ENCODE measurements at regions not wholly inside any gene's neighbourhood (a gene's known extent, or its start where the extent isn't known, plus 50 kb on each side); places are given as distances from the start of the nearest gene placed in this dataset.

- no peak overlapping the region for H3K27ac Mint-ChIP-seq (ENCODE audit: unreplicated experiment)
- H3K27me3 Mint-ChIP-seq (ENCODE audit: low read depth) = no peaks in the 10 kb centered on the region
- H3K9me3 Mint-ChIP-seq = peaks cover 2% of the 10 kb centered on the region
- DNase-seq (ENCODE audit: low read depth, low spot score) = no peak
- no peaks in the 10 kb centered on the region for H3K36me3 Mint-ChIP-seq (ENCODE audit: low read depth)
- H3K4me3 Mint-ChIP-seq = no peak overlapping the region
- no peaks in the 10 kb centered on the region for H3K4me1 Mint-ChIP-seq
- TF ChIP-seq CTCF (conservative IDR thresholded peaks at IDR 0.05) = no peak
These were observed 95.8 kb upstream of the NR4A3 start for GRCh38 chr9:99725852-99726251.

- no peaks in the 10 kb centered on the region for H3K4me1 Mint-ChIP-seq
- no peaks in the 10 kb centered on the region for H3K27me3 Mint-ChIP-seq (ENCODE audit: low read depth)
- DNase-seq (ENCODE audit: low read depth, low spot score) = no peak
These were observed 94.9 kb upstream of the NR4A3 start for GRCh38 chr9:99726758-99727157.

GRCh38 chr9:99730062-99730461 is 91.6 kb upstream of the NR4A3 start:
- Mint-ChIP-seq H3K27me3 (ENCODE audit: low read depth) (no peaks in the 10 kb centered on the region), H3K9me3 (peaks cover 2% of the 10 kb centered on the region), H3K36me3 (ENCODE audit: low read depth) (no peaks in the 10 kb centered on the region), H3K4me1 (no peaks in the 10 kb centered on the region), H3K27ac (ENCODE audit: unreplicated experiment) (no peak overlapping the region), H3K4me3 (no peak overlapping the region)
- no peak for DNase-seq (ENCODE audit: low read depth, low spot score)
- TF ChIP-seq CTCF (conservative IDR thresholded peaks at IDR 0.05) = no peak

More at GRCh38 chr9:99726758-99727157, 94.9 kb upstream of the NR4A3 start:
- H3K4me3 Mint-ChIP-seq = no peak overlapping the region
- H3K9me3 Mint-ChIP-seq = peaks cover 2% of the 10 kb centered on the region
- TF ChIP-seq CTCF (conservative IDR thresholded peaks at IDR 0.05) = no peak
- H3K27ac Mint-ChIP-seq (ENCODE audit: unreplicated experiment) = no peak overlapping the region
- H3K36me3 Mint-ChIP-seq (ENCODE audit: low read depth) = no peaks in the 10 kb centered on the region

- no peaks in the 10 kb centered on the region for H3K4me1 Mint-ChIP-seq
- no peak overlapping the region for H3K4me3 Mint-ChIP-seq
- no peak for DNase-seq (ENCODE audit: low read depth, low spot score)
These were observed 89.7 kb upstream of the NR4A3 start for GRCh38 chr9:99731950-99732349.

GRCh38 chr9:99732715-99733114 is 89.0 kb upstream of the NR4A3 start:
- DNase-seq (ENCODE audit: low read depth, low spot score) = no peak
- H3K27ac Mint-ChIP-seq (ENCODE audit: unreplicated experiment) = no peak overlapping the region
- H3K27me3 Mint-ChIP-seq (ENCODE audit: low read depth) = no peaks in the 10 kb centered on the region
- H3K4me3 Mint-ChIP-seq = no peak overlapping the region
- H3K4me1 Mint-ChIP-seq = no peaks in the 10 kb centered on the region
- no peak for TF ChIP-seq CTCF (conservative IDR thresholded peaks at IDR 0.05)
- H3K36me3 Mint-ChIP-seq (ENCODE audit: low read depth) = no peaks in the 10 kb centered on the region
- H3K9me3 Mint-ChIP-seq = peaks cover 2% of the 10 kb centered on the region

More at GRCh38 chr9:99731950-99732349, 89.7 kb upstream of the NR4A3 start:
- Mint-ChIP-seq H3K27me3 (ENCODE audit: low read depth) (no peaks in the 10 kb centered on the region), H3K36me3 (ENCODE audit: low read depth) (no peaks in the 10 kb centered on the region), H3K9me3 (peaks cover 2% of the 10 kb centered on the region), H3K27ac (ENCODE audit: unreplicated experiment) (no peak overlapping the region)
- TF ChIP-seq CTCF (conservative IDR thresholded peaks at IDR 0.05) = no peak

GRCh38 chr9:99735041-99735440 is 86.6 kb upstream of the NR4A3 start:
- no peak for DNase-seq (ENCODE audit: low read depth, low spot score)
- no peak for TF ChIP-seq CTCF (conservative IDR thresholded peaks at IDR 0.05)
- no peaks in the 10 kb centered on the region for H3K27me3 Mint-ChIP-seq (ENCODE audit: low read depth)
- no peak overlapping the region for H3K4me3 Mint-ChIP-seq
- H3K4me1 Mint-ChIP-seq = no peaks in the 10 kb centered on the region
- H3K27ac Mint-ChIP-seq (ENCODE audit: unreplicated experiment) = no peak overlapping the region
- H3K9me3 Mint-ChIP-seq = no peaks in the 10 kb centered on the region
- H3K36me3 Mint-ChIP-seq (ENCODE audit: low read depth) = no peaks in the 10 kb centered on the region

Measured in neural crest cell (in vitro differentiated cells).